Adipocyte (in vitro differentiated cells): ENCODE measurements at regions not wholly inside any gene's neighbourhood (a gene's known extent, or its start where the extent isn't known, plus 50 kb on each side); places are given as distances from the start of the nearest gene placed in this dataset.
A peak's percentile ranks its signal among the peaks of the same experiment; 100 is the strongest.
"Not testable (repeated sequence)": the region's sequence is repeated elsewhere in the genome, so short reads cannot be mapped to it uniquely, and the experiment has no call there.

Experiments used
- DNase-seq: peaks from one replicate; pipeline ENCODE4 v3.0.0-alpha.2; 2015; ENCODE audit warnings: low read depth
- H3K27me3 ChIP-seq: replicated peaks from 2 replicates; pipeline ENCODE4 v1.7.0; 2013; ENCODE audit warnings: mild to moderate bottlenecking, low read length, moderate library complexity; ENCODE audit not compliant: control insufficient read depth, insufficient read depth
- H3K36me3 ChIP-seq: 2 replicates; pipeline ENCODE4 v1.7.0; 2013; ENCODE audit warnings: low read length, mild to moderate bottlenecking, moderate library complexity; ENCODE audit not compliant: control insufficient read depth, insufficient read depth, severe bottlenecking
- H3K4me1 ChIP-seq: 2 replicates; pipeline ENCODE4 v1.7.0; 2013; ENCODE audit warnings: mild to moderate bottlenecking, low read length, moderate library complexity; ENCODE audit not compliant: control insufficient read depth, insufficient read depth
- H3K4me3 ChIP-seq: 2 replicates; pipeline ENCODE4 v1.7.0; 2013; ENCODE audit warnings: mild to moderate bottlenecking, low read length, moderate library complexity
- H3K9ac ChIP-seq: 2 replicates; pipeline ENCODE4 v1.7.0; 2013; ENCODE audit warnings: mild to moderate bottlenecking, low read length, moderate library complexity
- H3K9me3 ChIP-seq: 2 replicates; pipeline ENCODE4 v1.7.0; 2013; ENCODE audit warnings: mild to moderate bottlenecking, low read length, moderate library complexity; ENCODE audit not compliant: control insufficient read depth

GRCh38 chr6:145562771-145563615 is 172.3 kb downstream of the EPM2A start:
- no peaks in the 10 kb centered on the region for H3K27me3 ChIP-seq
- no peaks in the 10 kb centered on the region for H3K36me3 ChIP-seq
- no peaks in the 10 kb centered on the region for H3K9me3 ChIP-seq
- DNase-seq = no peak
- H3K4me3 ChIP-seq = no peak overlapping the region
- H3K9ac ChIP-seq = no peak overlapping the region
- no peaks in the 10 kb centered on the region for H3K4me1 ChIP-seq

DNA sequence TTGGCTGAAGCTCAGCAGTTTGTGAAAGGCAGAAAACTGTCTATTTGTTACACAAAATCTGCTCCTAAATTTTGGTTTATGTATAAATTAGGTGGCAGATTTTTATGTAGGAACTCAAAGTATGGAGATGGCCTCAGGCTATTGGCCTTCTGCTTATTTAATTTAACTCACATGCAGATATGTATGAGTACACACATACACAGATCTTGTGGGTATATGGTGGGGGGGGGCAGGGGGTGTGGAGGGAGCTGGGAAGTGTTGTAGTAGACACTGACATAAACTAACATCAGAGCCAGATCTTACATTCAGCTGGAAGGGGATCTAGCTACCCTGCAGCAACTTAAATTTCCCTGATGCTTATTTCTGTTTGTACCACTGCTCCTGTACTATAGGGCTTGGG is 170.8 kb downstream of the EPM2A start:
- Histone ChIP-seq H3K4me3 (no peak overlapping the region), H3K36me3 (no peaks in the 10 kb centered on the region), H3K9me3 (no peaks in the 10 kb centered on the region), H3K9ac (no peak overlapping the region), H3K27me3 (no peaks in the 10 kb centered on the region), H3K4me1 (no peaks in the 10 kb centered on the region)
- DNase-seq = no peak

DNA sequence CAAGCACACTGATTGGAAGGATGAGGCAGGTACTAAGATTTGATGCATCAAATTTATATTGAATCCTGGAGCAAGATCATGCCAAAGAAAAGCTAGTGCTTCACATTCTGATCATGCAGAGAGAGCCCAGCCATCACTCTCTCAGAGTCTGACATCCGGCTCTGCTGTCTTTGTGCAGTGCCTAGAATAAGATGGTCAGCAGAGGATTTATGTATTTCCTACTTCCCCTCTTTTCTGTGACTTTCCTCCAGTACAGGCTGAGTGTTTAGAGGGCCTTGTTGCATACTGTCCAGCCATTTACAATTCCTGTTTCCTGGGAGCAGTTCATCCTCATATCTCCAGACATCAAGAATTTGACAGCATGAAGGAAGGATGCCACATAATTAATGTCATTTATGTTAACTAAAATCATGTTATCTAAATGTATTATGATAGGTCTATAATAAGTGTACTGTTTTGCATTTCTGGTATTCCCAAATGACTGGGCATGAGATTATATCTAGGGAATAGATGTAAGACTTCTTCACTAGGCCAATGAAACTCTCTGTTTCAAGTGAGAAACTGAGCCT is 167.6 kb downstream of the EPM2A start:
- DNase-seq = no peak
- no peak overlapping the region for H3K4me3 ChIP-seq
- no peaks in the 10 kb centered on the region for H3K27me3 ChIP-seq
- no peaks in the 10 kb centered on the region for H3K4me1 ChIP-seq
- peaks cover under 1% of the 10 kb centered on the region for H3K9me3 ChIP-seq
- no peaks in the 10 kb centered on the region for H3K36me3 ChIP-seq
- no peak overlapping the region for H3K9ac ChIP-seq

- DNase-seq = peak; percentile 7
- Histone ChIP-seq H3K9ac (no peak overlapping the region), H3K27me3 (no peaks in the 10 kb centered on the region), H3K4me3 (no peak overlapping the region), H3K4me1 (no peaks in the 10 kb centered on the region), H3K9me3 (peaks cover 9% of the 10 kb centered on the region), H3K36me3 (no peaks in the 10 kb centered on the region)
Observed at GRCh38 chr6:145569140-145569539, 166.2 kb downstream of the EPM2A start.

DNA sequence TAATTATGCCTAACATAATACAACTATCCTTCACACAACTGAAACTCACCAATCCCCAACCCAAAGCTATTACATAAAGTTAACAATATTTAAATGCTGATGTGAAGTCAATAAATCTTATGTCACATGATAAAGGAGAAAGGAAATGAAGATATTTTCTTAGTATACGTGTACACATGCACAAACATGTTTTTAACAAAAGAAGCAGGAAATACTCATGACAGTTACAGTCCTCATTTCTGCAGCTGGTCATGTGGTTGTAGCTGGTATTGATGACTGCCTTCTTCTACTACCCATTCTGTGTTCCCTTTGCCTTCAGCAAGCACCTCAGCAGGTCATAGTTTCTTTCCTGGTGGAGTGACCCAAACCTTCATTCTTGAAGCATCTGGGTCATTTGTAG is 165.0 kb downstream of the EPM2A start:
- H3K9me3 ChIP-seq = peaks cover 21% of the 10 kb centered on the region
- H3K4me1 ChIP-seq, H3K36me3 ChIP-seq, H3K4me3 ChIP-seq, H3K27me3 ChIP-seq, DNase-seq, H3K9ac ChIP-seq: not testable (repeated sequence)

DNA sequence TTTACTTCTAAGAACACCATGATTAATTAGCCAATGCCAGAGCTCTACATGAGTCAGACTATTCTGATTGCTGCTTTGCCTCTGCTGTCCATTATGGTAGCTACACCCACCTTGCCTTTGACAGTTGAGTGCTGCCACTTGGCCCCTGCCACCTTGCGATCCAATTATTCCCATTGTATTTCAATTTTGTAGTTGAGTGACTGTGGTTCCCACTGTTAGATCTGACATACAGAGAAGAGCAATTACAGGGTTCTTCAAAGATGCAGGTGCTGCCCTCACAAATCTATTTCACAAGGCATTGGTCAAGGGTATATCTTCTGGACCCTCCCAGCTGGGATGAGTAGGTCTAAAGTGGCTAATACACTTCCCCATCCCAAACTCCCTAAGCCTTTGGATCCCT is 161.1 kb downstream of the EPM2A start:
- H3K36me3 ChIP-seq, H3K4me3 ChIP-seq, DNase-seq, H3K4me1 ChIP-seq, H3K27me3 ChIP-seq, H3K9ac ChIP-seq: not testable (repeated sequence)
- peaks cover 51% of the 10 kb centered on the region for H3K9me3 ChIP-seq
